GM23338 (cell line): ENCODE measurements at regions not wholly inside any gene's neighbourhood (a gene's known extent, or its start where the extent isn't known, plus 50 kb on each side); places are given as distances from the start of the nearest gene placed in this dataset.

ENCODE experiments used
- CREB1 ChIP-seq: fragments of 250-450 bp; sonication (Bioruptor Pico); IDR thresholded peaks from 2 replicates; pipeline ENCODE4 v1.5.0; 2020; ENCODE audit warnings: low read depth, mild to moderate bottlenecking, moderate library complexity
- CTCF ChIP-seq, 2 experiments: fragments of 200-600 bp in 1 of 2; sonication (generic) in 1 of 2; conservative IDR thresholded peaks; 2 replicates each; pipeline versions ENCODE4 v1.5.1 to v1.6.1; 2016 to 2017; ENCODE audit warnings: antibody characterized with exemption in 2 of 2, low read depth in 2 of 2, mild to moderate bottlenecking in 2 of 2, moderate library complexity in 1 of 2
- ETS1 ChIP-seq: IDR thresholded peaks from 2 replicates; pipeline ENCODE4 v1.6.1; 2016; ENCODE audit warnings: antibody characterized with exemption
- EZH2 ChIP-seq: fragments of 200-600 bp; sonication (generic); IDR thresholded peaks from one replicate; pipeline ENCODE4 v1.8.0; 2017; ENCODE audit warnings: antibody characterized with exemption, mild to moderate bottlenecking, low read depth; ENCODE audit not compliant: unreplicated experiment
- JUNB ChIP-seq: IDR thresholded peaks from one replicate; pipeline ENCODE4 v1.6.1; 2016; ENCODE audit warnings: antibody characterized with exemption; ENCODE audit not compliant: unreplicated experiment
- NANOG ChIP-seq: IDR thresholded peaks from 2 replicates; pipeline ENCODE4 v1.6.1; 2016; ENCODE audit warnings: antibody characterized with exemption, borderline replicate concordance
- POLR2AphosphoS5 ChIP-seq: IDR thresholded peaks from 2 replicates; pipeline ENCODE4 v1.6.1; 2016; ENCODE audit warnings: antibody characterized with exemption, low read depth
- ZNF331 ChIP-seq: fragments of 250-450 bp; sonication (Bioruptor Pico); IDR thresholded peaks from 2 replicates; pipeline ENCODE4 v1.5.0; 2020; ENCODE audit warnings: low read depth, mild to moderate bottlenecking, moderate library complexity
- TF ChIP-seq, protein P1 (sequence below): fragments of 250-450 bp; sonication (Bioruptor Pico); IDR thresholded peaks from 2 replicates; pipeline ENCODE4 v1.5.0; 2020; ENCODE audit warnings: mild to moderate bottlenecking, moderate library complexity

GRCh38 chr4:126358041-126358440 lies 1043.3 kb downstream of the FAT4 start (continued):
- TF ChIP-seq, protein P1, sequence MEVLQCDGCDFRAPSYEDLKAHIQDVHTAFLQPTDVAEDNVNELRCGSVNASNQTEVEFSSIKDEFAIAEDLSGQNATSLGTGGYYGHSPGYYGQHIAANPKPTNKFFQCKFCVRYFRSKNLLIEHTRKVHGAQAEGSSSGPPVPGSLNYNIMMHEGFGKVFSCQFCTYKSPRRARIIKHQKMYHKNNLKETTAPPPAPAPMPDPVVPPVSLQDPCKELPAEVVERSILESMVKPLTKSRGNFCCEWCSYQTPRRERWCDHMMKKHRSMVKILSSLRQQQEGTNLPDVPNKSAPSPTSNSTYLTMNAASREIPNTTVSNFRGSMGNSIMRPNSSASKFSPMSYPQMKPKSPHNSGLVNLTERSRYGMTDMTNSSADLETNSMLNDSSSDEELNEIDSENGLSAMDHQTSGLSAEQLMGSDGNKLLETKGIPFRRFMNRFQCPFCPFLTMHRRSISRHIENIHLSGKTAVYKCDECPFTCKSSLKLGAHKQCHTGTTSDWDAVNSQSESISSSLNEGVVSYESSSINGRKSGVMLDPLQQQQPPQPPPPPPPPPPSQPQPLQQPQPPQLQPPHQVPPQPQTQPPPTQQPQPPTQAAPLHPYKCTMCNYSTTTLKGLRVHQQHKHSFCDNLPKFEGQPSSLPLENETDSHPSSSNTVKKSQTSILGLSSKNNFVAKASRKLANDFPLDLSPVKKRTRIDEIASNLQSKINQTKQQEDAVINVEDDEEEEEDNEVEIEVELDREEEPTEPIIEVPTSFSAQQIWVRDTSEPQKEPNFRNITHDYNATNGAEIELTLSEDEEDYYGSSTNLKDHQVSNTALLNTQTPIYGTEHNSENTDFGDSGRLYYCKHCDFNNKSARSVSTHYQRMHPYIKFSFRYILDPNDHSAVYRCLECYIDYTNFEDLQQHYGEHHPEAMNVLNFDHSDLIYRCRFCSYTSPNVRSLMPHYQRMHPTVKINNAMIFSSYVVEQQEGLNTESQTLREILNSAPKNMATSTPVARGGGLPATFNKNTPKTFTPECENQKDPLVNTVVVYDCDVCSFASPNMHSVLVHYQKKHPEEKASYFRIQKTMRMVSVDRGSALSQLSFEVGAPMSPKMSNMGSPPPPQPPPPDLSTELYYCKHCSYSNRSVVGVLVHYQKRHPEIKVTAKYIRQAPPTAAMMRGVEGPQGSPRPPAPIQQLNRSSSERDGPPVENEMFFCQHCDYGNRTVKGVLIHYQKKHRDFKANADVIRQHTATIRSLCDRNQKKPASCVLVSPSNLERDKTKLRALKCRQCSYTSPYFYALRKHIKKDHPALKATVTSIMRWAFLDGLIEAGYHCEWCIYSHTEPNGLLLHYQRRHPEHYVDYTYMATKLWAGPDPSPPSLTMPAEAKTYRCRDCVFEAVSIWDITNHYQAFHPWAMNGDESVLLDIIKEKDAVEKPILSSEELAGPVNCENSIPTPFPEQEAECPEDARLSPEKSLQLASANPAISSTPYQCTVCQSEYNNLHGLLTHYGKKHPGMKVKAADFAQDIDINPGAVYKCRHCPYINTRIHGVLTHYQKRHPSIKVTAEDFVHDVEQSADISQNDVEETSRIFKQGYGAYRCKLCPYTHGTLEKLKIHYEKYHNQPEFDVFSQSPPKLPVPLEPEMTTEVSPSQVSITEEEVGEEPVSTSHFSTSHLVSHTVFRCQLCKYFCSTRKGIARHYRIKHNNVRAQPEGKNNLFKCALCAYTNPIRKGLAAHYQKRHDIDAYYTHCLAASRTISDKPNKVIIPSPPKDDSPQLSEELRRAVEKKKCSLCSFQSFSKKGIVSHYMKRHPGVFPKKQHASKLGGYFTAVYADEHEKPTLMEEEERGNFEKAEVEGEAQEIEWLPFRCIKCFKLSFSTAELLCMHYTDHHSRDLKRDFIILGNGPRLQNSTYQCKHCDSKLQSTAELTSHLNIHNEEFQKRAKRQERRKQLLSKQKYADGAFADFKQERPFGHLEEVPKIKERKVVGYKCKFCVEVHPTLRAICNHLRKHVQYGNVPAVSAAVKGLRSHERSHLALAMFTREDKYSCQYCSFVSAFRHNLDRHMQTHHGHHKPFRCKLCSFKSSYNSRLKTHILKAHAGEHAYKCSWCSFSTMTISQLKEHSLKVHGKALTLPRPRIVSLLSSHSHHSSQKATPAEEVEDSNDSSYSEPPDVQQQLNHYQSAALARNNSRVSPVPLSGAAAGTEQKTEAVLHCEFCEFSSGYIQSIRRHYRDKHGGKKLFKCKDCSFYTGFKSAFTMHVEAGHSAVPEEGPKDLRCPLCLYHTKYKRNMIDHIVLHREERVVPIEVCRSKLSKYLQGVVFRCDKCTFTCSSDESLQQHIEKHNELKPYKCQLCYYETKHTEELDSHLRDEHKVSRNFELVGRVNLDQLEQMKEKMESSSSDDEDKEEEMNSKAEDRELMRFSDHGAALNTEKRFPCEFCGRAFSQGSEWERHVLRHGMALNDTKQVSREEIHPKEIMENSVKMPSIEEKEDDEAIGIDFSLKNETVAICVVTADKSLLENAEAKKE (CRISPR knock-in tag), result no peak
- TF ChIP-seq NANOG (no peak), CTCF (conservative IDR thresholded peaks at IDR 0.05; ENCODE audit: low read depth in 2 of 2) (no peak), POLR2AphosphoS5 (no peak), JUNB (no peak), EZH2 (no peak), CREB1 (CRISPR knock-in tag) (no peak), ZNF331 (CRISPR knock-in tag) (no peak), ETS1 (no peak)
